GM19397 (cell line): ENCODE measurements at regions not wholly inside any gene's neighbourhood (a gene's known extent, or its start where the extent isn't known, plus 50 kb on each side); places are given as distances from the start of the nearest gene placed in this dataset.
"Not testable (repeated sequence)": the region's sequence is repeated elsewhere in the genome, so short reads cannot be mapped to it uniquely, and the experiment has no call there.

ENCODE experiments used
- ATAC-seq: cut with Tn5 transposase; IDR thresholded peaks from one replicate; pipeline ENCODE4 v1.9.1; 2021; ENCODE audit warnings: mild to moderate bottlenecking, moderate library complexity; ENCODE audit not compliant: unreplicated experiment

GRCh38 chr12:59158066-59158465, 237.8 kb upstream of the LRIG3 start:
- ATAC-seq, result no peak

- no peak for ATAC-seq
These were observed 235.1 kb upstream of the LRIG3 start for GRCh38 chr12:59155448-59155847.

- ATAC-seq, result no peak
These were observed 230.9 kb upstream of the LRIG3 start for GRCh38 chr12:59151243-59151642.

- ATAC-seq, result peak; percentile 98
These were observed 229.8 kb upstream of the LRIG3 start for GRCh38 chr12:59149995-59150642.

- no peak for ATAC-seq
These were observed 227.5 kb upstream of the LRIG3 start for GRCh38 chr12:59147791-59148190.

GRCh38 chr12:59142183-59142790, 222.0 kb upstream of the LRIG3 start:
- ATAC-seq, result no peak

- no peak for ATAC-seq
These were observed 214.4 kb upstream of the LRIG3 start for GRCh38 chr12:59134750-59135149.

GRCh38 chr12:59131462-59131861, 211.2 kb upstream of the LRIG3 start:
- ATAC-seq, result no peak

- ATAC-seq, result no peak
These were observed 202.5 kb upstream of the LRIG3 start for GRCh38 chr12:59122784-59123183.

- ATAC-seq, result no peak
These were observed 201.1 kb upstream of the LRIG3 start for GRCh38 chr12:59121451-59121850.

- ATAC-seq, result no peak
These were observed 199.4 kb upstream of the LRIG3 start for GRCh38 chr12:59119676-59120075.

- ATAC-seq, result no peak
These were observed 198.1 kb upstream of the LRIG3 start for GRCh38 chr12:59118356-59118755.

GRCh38 chr12:59115995-59116394, 195.7 kb upstream of the LRIG3 start:
- ATAC-seq, result no peak

GRCh38 chr12:59115526-59115925, 195.2 kb upstream of the LRIG3 start:
- no peak for ATAC-seq

GRCh38 chr12:59113831-59114615, 193.7 kb upstream of the LRIG3 start:
- ATAC-seq, result peak; percentile 78

GRCh38 chr12:59111851-59112250, 191.5 kb upstream of the LRIG3 start:
- ATAC-seq, result no peak

GRCh38 chr12:59108516-59108915, 188.2 kb upstream of the LRIG3 start:
- ATAC-seq, result not testable (repeated sequence)

GRCh38 chr12:59100585-59100984, 180.3 kb upstream of the LRIG3 start:
- ATAC-seq, result no peak

GRCh38 chr12:59097876-59098275, 177.6 kb upstream of the LRIG3 start:
- ATAC-seq, result no peak

- ATAC-seq, result no peak
These were observed 175.9 kb upstream of the LRIG3 start for GRCh38 chr12:59096246-59096645.

GRCh38 chr12:59093073-59093772, 172.9 kb upstream of the LRIG3 start:
- ATAC-seq, result no peak
